RWPE2 (cell line): ENCODE measurements at regions not wholly inside any gene's neighbourhood (a gene's known extent, or its start where the extent isn't known, plus 50 kb on each side); places are given as distances from the start of the nearest gene placed in this dataset.

Source experiments
- ATAC-seq: fragments of 200-7000 bp; cut with Tn5 transposase; 3 replicates; pipeline ENCODE4 v1.9.1; 2021; ENCODE audit warnings: low read depth
- DNase-seq: peaks from one replicate; pipeline ENCODE4 v3.0.0-alpha.2; 2020; ENCODE audit warnings: low spot score
- H3K27ac ChIP-seq: fragments of 450-650 bp; 2 replicates; pipeline ENCODE4 v1.5.1; 2017; ENCODE audit warnings: mild to moderate bottlenecking; ENCODE audit not compliant: poor library complexity, severe bottlenecking
- H3K27me3 ChIP-seq: fragments of 250-450 bp; sonication (Bioruptor Pico); 2 replicates; pipeline ENCODE4 v1.5.1; 2021; ENCODE audit warnings: mild to moderate bottlenecking, moderate library complexity; ENCODE audit not compliant: insufficient read depth, poor library complexity, severe bottlenecking
- H3K36me3 ChIP-seq: fragments of 250-450 bp; sonication (Bioruptor Pico); 2 replicates; pipeline ENCODE4 v1.5.1; 2020; ENCODE audit warnings: low read depth, mild to moderate bottlenecking, moderate library complexity
- H3K4me1 ChIP-seq: fragments of 250-450 bp; sonication (Bioruptor Pico); 2 replicates; pipeline ENCODE4 v1.5.1; 2021; ENCODE audit warnings: mild to moderate bottlenecking, moderate library complexity; ENCODE audit not compliant: insufficient read depth, poor library complexity, severe bottlenecking
- H3K4me3 ChIP-seq: fragments of 250-450 bp; sonication (Bioruptor Pico); 2 replicates; pipeline ENCODE4 v1.5.1; 2021; ENCODE audit warnings: mild to moderate bottlenecking, moderate library complexity; ENCODE audit not compliant: severe bottlenecking
- H3K9me3 ChIP-seq: fragments of 250-450 bp; sonication (Bioruptor Pico); 2 replicates; pipeline ENCODE4 v1.5.1; 2021; ENCODE audit warnings: mild to moderate bottlenecking, moderate library complexity; ENCODE audit not compliant: severe bottlenecking
- CTCF ChIP-seq: fragments of 450-650 bp; IDR thresholded peaks from one replicate; pipeline ENCODE4 v1.5.1; 2017; ENCODE audit warnings: mild to moderate bottlenecking, moderate library complexity; ENCODE audit not compliant: poor library complexity, severe bottlenecking

DNA sequence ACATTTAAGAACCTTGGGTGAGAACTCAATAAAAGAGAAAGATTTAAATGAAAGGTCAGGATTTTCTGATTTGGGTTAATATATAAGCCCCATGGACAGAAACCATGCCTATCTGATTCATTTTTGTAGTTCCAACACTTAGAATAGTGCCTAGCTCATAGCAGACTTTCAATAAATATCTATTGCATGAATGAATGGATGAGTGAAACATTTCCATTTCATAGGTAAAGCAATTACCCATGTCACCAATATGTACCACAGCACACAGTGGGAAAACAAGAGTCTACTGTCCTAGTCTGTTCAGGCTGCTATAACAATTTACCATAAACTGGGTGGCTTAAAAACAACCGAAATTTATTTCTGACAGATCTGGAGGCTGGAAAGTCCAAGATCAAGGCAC lies 63.9 kb upstream of the PTPN13 start:
- DNase-seq (no peak), ATAC-seq (no peak)
- no peak for TF ChIP-seq CTCF
- Histone ChIP-seq H3K36me3 (no peaks in the 10 kb centered on the region), H3K27me3 (no peaks in the 10 kb centered on the region), H3K9me3 (no peaks in the 10 kb centered on the region), H3K27ac (no peak overlapping the region), H3K4me1 (no peaks in the 10 kb centered on the region), H3K4me3 (no peak overlapping the region)

- Histone ChIP-seq H3K27me3 (no peaks in the 10 kb centered on the region), H3K4me3 (no peak overlapping the region), H3K36me3 (no peaks in the 10 kb centered on the region), H3K27ac (no peak overlapping the region), H3K9me3 (no peaks in the 10 kb centered on the region), H3K4me1 (no peaks in the 10 kb centered on the region)
- no peak for ATAC-seq
- DNase-seq: no peak
- TF ChIP-seq CTCF: no peak
Observed at GRCh38 chr4:86531440-86531839, 62.7 kb upstream of the PTPN13 start.

GRCh38 chr4:86532851-86533250 lies 61.3 kb upstream of the PTPN13 start:
- Histone ChIP-seq H3K4me1 (no peaks in the 10 kb centered on the region), H3K27me3 (no peaks in the 10 kb centered on the region), H3K27ac (no peak overlapping the region), H3K4me3 (no peak overlapping the region), H3K9me3 (no peaks in the 10 kb centered on the region), H3K36me3 (no peaks in the 10 kb centered on the region)
- ATAC-seq (no peak), DNase-seq (no peak)
- no peak for TF ChIP-seq CTCF

DNA sequence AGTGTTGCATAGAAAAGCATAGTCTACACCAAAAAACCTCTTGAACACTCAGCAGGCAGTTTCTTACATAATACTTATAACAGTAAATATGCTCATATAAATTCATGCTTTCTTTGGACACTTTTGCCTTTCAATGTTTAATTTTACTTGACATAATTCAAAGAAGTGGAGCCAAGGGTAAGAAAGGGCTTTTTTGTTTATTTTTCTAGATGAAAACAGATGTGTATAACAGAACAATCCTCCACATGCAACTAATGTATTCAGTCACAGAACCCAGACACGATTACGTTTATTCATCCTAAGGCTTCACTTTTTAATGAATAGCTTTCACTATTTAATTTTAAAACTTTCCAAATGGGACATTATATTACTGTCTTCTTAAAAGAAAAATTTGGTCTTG lies 58.0 kb upstream of the PTPN13 start:
- no peaks in the 10 kb centered on the region for H3K27me3 ChIP-seq
- no peaks in the 10 kb centered on the region for H3K36me3 ChIP-seq
- no peak overlapping the region for H3K4me3 ChIP-seq
- TF ChIP-seq CTCF: no peak
- no peaks in the 10 kb centered on the region for H3K4me1 ChIP-seq
- no peak for ATAC-seq
- DNase-seq: no peak
- no peak overlapping the region for H3K27ac ChIP-seq
- no peaks in the 10 kb centered on the region for H3K9me3 ChIP-seq

DNA sequence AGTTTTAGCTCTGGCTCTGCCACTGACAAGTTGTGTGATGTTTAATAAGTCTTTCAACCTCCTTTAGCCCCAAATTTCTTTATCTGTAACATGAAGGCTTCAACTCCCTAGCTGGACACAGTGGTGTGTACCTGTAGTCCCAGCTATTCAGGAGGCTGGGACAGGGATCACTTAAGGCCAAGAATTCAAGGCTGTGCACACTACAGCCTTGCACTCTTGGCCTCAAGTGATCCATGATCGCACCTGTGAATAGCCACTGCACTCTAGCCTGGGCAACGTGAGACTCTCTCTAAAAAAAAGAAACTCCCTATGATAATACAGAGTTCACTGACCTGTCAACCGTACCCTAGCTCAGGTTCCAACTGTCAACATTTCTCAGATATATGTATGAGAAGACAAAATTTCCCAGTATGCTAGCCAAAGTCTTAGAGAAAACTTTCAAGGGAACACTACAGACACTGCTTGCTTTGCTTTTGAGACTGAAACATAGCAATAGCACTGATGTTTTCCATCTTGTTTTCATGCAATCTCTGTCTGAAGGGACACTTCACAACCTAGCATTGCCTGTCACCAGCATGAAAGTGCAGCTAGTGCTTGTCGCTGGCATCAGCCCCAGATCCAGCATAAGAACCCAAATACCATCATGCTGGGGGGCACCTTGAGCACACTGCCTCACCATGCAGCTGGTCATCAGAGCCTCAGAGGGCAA lies 51.6 kb upstream of the PTPN13 start:
- no peaks in the 10 kb centered on the region for H3K9me3 ChIP-seq
- ATAC-seq (no peak), DNase-seq (no peak)
- H3K27ac ChIP-seq: no peak overlapping the region
- H3K4me1 ChIP-seq: no peaks in the 10 kb centered on the region
- H3K27me3 ChIP-seq: no peaks in the 10 kb centered on the region
- TF ChIP-seq CTCF: no peak
- H3K36me3 ChIP-seq: no peaks in the 10 kb centered on the region
- H3K4me3 ChIP-seq: no peak overlapping the region
